Astrocyte (in vitro differentiated cells and primary cell): ENCODE measurements at regions not wholly inside any gene's neighbourhood (a gene's known extent, or its start where the extent isn't known, plus 50 kb on each side); places are given as distances from the start of the nearest gene placed in this dataset.

ENCODE experiments used
- DNase-seq: peaks from one replicate; pipeline ENCODE4 v3.0.0-alpha.2; 2010; ENCODE audit warnings: low read depth
- FAIRE-seq: peaks from 2 replicates; lab custom pipeline; 2011; peaks lifted over from hg19 to GRCh38; lab: Jason Lieb, UNC
- H2AFZ ChIP-seq: 2 replicates; pipeline ENCODE4 v1.6.0; 2012; ENCODE audit warnings: low read depth, low read length, inconsistent platforms
- H3K27ac ChIP-seq: 2 replicates; pipeline ENCODE4 v1.5.1; 2011; ENCODE audit warnings: low read depth, low read length, inconsistent platforms
- H3K27me3 ChIP-seq: 2 replicates; pipeline ENCODE4 v1.6.0; 2011; ENCODE audit warnings: low read length, inconsistent platforms; ENCODE audit not compliant: insufficient read depth
- H3K36me3 ChIP-seq: 2 replicates; pipeline ENCODE4 v1.5.1; 2011; ENCODE audit warnings: low read length, inconsistent platforms; ENCODE audit not compliant: insufficient read depth
- H3K4me1 ChIP-seq: 2 replicates; pipeline ENCODE4 v1.5.1; 2011; ENCODE audit warnings: low read length, inconsistent platforms; ENCODE audit not compliant: insufficient read depth
- H3K4me2 ChIP-seq: 2 replicates; pipeline ENCODE4 v1.6.0; 2012; ENCODE audit warnings: low read length, inconsistent platforms
- H3K4me3 ChIP-seq: 2 replicates; pipeline ENCODE4 v1.5.1; 2011; ENCODE audit warnings: low read depth, mild to moderate bottlenecking, low read length, inconsistent platforms; ENCODE audit not compliant: insufficient read depth
- H3K79me2 ChIP-seq: 2 replicates; pipeline ENCODE4 v1.6.0; 2012; ENCODE audit warnings: mild to moderate bottlenecking, low read length, inconsistent platforms; ENCODE audit not compliant: insufficient read depth
- H3K9ac ChIP-seq: 2 replicates; pipeline ENCODE4 v1.6.0; 2012; ENCODE audit warnings: mild to moderate bottlenecking, low read length, inconsistent platforms
- H3K9me3 ChIP-seq: 2 replicates; pipeline ENCODE4 v1.5.1; 2012; ENCODE audit warnings: low read depth, mild to moderate bottlenecking, low read length, inconsistent platforms; ENCODE audit not compliant: insufficient read depth
- H4K20me1 ChIP-seq: 2 replicates; pipeline ENCODE4 v1.6.0; 2012; ENCODE audit warnings: low read length, inconsistent platforms; ENCODE audit not compliant: insufficient read depth
- H3K27ac Mint-ChIP-seq: one replicate; pipeline ENCODE4 v1.8.0; 2021; ENCODE audit warnings: mild to moderate bottlenecking, mixed read lengths; ENCODE audit not compliant: unreplicated experiment
- H3K27me3 Mint-ChIP-seq: one replicate; pipeline ENCODE4 v1.8.0; 2021; ENCODE audit warnings: low read depth, mixed read lengths; ENCODE audit not compliant: unreplicated experiment
- H3K36me3 Mint-ChIP-seq: one replicate; pipeline ENCODE4 v1.8.0; 2021; ENCODE audit warnings: low read depth, mixed read lengths; ENCODE audit not compliant: unreplicated experiment
- H3K4me1 Mint-ChIP-seq: one replicate; pipeline ENCODE4 v1.8.0; 2021; ENCODE audit warnings: low read depth, mixed read lengths; ENCODE audit not compliant: unreplicated experiment
- H3K4me3 Mint-ChIP-seq: one replicate; pipeline ENCODE4 v1.8.0; 2021; ENCODE audit warnings: mild to moderate bottlenecking, moderate library complexity, mixed read lengths; ENCODE audit not compliant: unreplicated experiment
- H3K9me3 Mint-ChIP-seq: one replicate; pipeline ENCODE4 v1.8.0; 2021; ENCODE audit warnings: mild to moderate bottlenecking, mixed read lengths; ENCODE audit not compliant: unreplicated experiment
- EZH2 ChIP-seq: IDR thresholded peaks from 2 replicates; pipeline ENCODE4 v1.6.1; 2012; ENCODE audit warnings: mild to moderate bottlenecking, low read length, inconsistent platforms; ENCODE audit not compliant: insufficient read depth
- TF ChIP-seq, protein P1 (sequence below): IDR thresholded peaks from 2 replicates; pipeline ENCODE4 v1.5.1; 2011; ENCODE audit warnings: low read depth, mild to moderate bottlenecking, inconsistent platforms, low read length, moderate library complexity; ENCODE audit not compliant: insufficient read depth

GRCh38 chr12:126963825-126964224 lies 1303.1 kb upstream of the TMEM132C start:
- H3K4me3 Mint-ChIP-seq = no peak overlapping the region
- no peaks in the 10 kb centered on the region for H3K9me3 ChIP-seq
- no peak overlapping the region for H2AFZ ChIP-seq
- H4K20me1 ChIP-seq = no peaks in the 10 kb centered on the region
- H3K4me2 ChIP-seq = no peak overlapping the region
- no peaks in the 10 kb centered on the region for H3K27me3 Mint-ChIP-seq
- H3K27ac ChIP-seq = no peak overlapping the region
- H3K36me3 Mint-ChIP-seq = no peaks in the 10 kb centered on the region
- no peak for TF ChIP-seq EZH2
- TF ChIP-seq, protein P1, sequence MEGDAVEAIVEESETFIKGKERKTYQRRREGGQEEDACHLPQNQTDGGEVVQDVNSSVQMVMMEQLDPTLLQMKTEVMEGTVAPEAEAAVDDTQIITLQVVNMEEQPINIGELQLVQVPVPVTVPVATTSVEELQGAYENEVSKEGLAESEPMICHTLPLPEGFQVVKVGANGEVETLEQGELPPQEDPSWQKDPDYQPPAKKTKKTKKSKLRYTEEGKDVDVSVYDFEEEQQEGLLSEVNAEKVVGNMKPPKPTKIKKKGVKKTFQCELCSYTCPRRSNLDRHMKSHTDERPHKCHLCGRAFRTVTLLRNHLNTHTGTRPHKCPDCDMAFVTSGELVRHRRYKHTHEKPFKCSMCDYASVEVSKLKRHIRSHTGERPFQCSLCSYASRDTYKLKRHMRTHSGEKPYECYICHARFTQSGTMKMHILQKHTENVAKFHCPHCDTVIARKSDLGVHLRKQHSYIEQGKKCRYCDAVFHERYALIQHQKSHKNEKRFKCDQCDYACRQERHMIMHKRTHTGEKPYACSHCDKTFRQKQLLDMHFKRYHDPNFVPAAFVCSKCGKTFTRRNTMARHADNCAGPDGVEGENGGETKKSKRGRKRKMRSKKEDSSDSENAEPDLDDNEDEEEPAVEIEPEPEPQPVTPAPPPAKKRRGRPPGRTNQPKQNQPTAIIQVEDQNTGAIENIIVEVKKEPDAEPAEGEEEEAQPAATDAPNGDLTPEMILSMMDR = no peak
- H3K79me2 ChIP-seq = no peaks in the 10 kb centered on the region
- FAIRE-seq (no peak), DNase-seq (no peak)
- no peaks in the 10 kb centered on the region for H3K36me3 ChIP-seq
- H3K9ac ChIP-seq = no peak overlapping the region
- no peak overlapping the region for H3K4me3 ChIP-seq
- H3K27ac Mint-ChIP-seq = no peak overlapping the region
- H3K4me1 Mint-ChIP-seq = no peaks in the 10 kb centered on the region
- no peaks in the 10 kb centered on the region for H3K4me1 ChIP-seq
- H3K9me3 Mint-ChIP-seq = peaks cover 4% of the 10 kb centered on the region
- no peaks in the 10 kb centered on the region for H3K27me3 ChIP-seq

GRCh38 chr12:126966498-126966897 lies 1300.5 kb upstream of the TMEM132C start:
- Mint-ChIP-seq H3K27ac (no peak overlapping the region), H3K27me3 (no peaks in the 10 kb centered on the region), H3K36me3 (no peaks in the 10 kb centered on the region), H3K4me3 (no peak overlapping the region), H3K4me1 (no peaks in the 10 kb centered on the region), H3K9me3 (peaks cover 11% of the 10 kb centered on the region)
- Histone ChIP-seq H3K4me2 (no peak overlapping the region), H3K27me3 (no peaks in the 10 kb centered on the region), H3K9ac (no peak overlapping the region), H3K4me3 (no peak overlapping the region), H4K20me1 (no peaks in the 10 kb centered on the region), H3K36me3 (no peaks in the 10 kb centered on the region), H3K9me3 (no peaks in the 10 kb centered on the region), H3K27ac (no peak overlapping the region), H3K4me1 (no peaks in the 10 kb centered on the region), H3K79me2 (no peaks in the 10 kb centered on the region), H2AFZ (no peak overlapping the region)
- DNase-seq (no peak), FAIRE-seq (no peak)
- TF ChIP-seq, protein P1 = no peak
- no peak for TF ChIP-seq EZH2

DNA sequence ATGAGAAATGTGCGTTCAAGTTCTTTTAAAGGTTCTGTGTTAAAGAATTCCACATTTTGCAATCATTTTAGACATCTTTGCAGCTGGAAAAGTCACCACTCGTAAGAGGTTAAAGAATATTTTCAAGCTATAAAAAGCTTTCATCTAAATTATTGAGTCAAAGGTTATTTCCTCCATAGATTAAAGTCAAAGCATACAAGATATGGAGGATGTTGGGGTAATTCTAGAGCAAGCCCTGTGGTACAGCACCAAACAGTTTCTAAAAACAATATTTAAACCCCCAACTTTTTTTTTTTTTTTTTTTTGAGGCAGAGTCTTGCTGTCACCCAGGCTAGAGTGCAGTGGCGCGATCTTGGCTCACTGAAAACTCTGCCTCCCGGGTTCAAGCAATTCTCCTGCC lies 1299.8 kb upstream of the TMEM132C start:
- FAIRE-seq = no peak
- no peaks in the 10 kb centered on the region for H4K20me1 ChIP-seq

More for the DNA sequence above, 1299.8 kb upstream of the TMEM132C start:
- Mint-ChIP-seq H3K36me3 (no peaks in the 10 kb centered on the region), H3K27ac (no peak overlapping the region), H3K27me3 (no peaks in the 10 kb centered on the region), H3K9me3 (peaks cover 11% of the 10 kb centered on the region), H3K4me3 (no peak overlapping the region), H3K4me1 (no peaks in the 10 kb centered on the region)
- Histone ChIP-seq H3K36me3 (no peaks in the 10 kb centered on the region), H3K4me2 (no peak overlapping the region), H3K4me1 (no peaks in the 10 kb centered on the region), H2AFZ (no peak overlapping the region), H3K27me3 (no peaks in the 10 kb centered on the region), H3K9ac (no peak overlapping the region), H3K27ac (no peak overlapping the region), H3K79me2 (no peaks in the 10 kb centered on the region), H3K4me3 (no peak overlapping the region), H3K9me3 (no peaks in the 10 kb centered on the region)
- no peak for TF ChIP-seq EZH2
- TF ChIP-seq, protein P1 = no peak
- no peak for DNase-seq
